ENCODE measurements at regions not wholly inside any gene's neighbourhood (a gene's known extent, or its start where the extent isn't known, plus 50 kb on each side); places are given as distances from the start of the nearest gene placed in this dataset.
A peak's percentile ranks its signal among the peaks of the same experiment; 100 is the strongest.

DNA sequence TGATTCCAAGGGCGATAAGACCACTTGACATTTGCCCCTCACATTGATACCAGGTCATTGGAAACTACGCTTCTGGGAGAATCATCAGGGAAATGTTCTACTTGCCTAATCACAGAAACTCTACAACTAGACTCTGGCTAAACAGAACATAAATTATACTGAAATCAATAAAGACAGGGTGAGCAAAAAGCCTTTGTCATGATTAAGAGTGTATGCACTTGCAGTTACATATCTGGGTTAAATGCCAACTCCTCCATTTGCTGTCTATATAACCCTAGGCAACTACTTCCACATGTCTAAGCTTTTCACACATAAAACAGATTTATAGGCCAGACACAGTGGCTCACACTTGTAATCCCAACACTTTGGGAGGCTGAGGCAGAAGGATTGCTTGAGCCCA lies 125.7 kb downstream of the PHLDA1 start:
- H3K27me3 Mint-ChIP-seq (ENCODE audit: insufficient read depth, low read depth, poor library complexity), result peaks cover 3% of the 10 kb centered on the region
- H3K27ac ChIP-seq (ENCODE audit: low read depth), result no peak overlapping the region
- no peak for ATAC-seq
- H3K4me2 ChIP-seq, result no peak overlapping the region
- H3K9me2 ChIP-seq (ENCODE audit: insufficient read depth), result 0 out of 2 replicates have a peak, but pooled peaks cover 5% of the 10 kb centered on the region
- no peaks in the 10 kb centered on the region for H3K27me3 ChIP-seq (ENCODE audit: insufficient read depth)
- peaks cover 3% of the 10 kb centered on the region; the same call in 1 of the 2 replicates for H3K4me1 ChIP-seq (ENCODE audit: insufficient read depth)
- H3K4me1 Mint-ChIP-seq, result peaks cover 7% of the 10 kb centered on the region
- no peak overlapping the region for H3K27ac Mint-ChIP-seq
- H3K36me3 ChIP-seq (ENCODE audit: insufficient read depth), result no peaks in the 10 kb centered on the region
- no peak for DNase-seq (ENCODE audit: low spot score)
- no peaks in the 10 kb centered on the region for H4K20me1 ChIP-seq (replicated peaks; ENCODE audit: insufficient read depth)
- TF ChIP-seq, protein P1, sequence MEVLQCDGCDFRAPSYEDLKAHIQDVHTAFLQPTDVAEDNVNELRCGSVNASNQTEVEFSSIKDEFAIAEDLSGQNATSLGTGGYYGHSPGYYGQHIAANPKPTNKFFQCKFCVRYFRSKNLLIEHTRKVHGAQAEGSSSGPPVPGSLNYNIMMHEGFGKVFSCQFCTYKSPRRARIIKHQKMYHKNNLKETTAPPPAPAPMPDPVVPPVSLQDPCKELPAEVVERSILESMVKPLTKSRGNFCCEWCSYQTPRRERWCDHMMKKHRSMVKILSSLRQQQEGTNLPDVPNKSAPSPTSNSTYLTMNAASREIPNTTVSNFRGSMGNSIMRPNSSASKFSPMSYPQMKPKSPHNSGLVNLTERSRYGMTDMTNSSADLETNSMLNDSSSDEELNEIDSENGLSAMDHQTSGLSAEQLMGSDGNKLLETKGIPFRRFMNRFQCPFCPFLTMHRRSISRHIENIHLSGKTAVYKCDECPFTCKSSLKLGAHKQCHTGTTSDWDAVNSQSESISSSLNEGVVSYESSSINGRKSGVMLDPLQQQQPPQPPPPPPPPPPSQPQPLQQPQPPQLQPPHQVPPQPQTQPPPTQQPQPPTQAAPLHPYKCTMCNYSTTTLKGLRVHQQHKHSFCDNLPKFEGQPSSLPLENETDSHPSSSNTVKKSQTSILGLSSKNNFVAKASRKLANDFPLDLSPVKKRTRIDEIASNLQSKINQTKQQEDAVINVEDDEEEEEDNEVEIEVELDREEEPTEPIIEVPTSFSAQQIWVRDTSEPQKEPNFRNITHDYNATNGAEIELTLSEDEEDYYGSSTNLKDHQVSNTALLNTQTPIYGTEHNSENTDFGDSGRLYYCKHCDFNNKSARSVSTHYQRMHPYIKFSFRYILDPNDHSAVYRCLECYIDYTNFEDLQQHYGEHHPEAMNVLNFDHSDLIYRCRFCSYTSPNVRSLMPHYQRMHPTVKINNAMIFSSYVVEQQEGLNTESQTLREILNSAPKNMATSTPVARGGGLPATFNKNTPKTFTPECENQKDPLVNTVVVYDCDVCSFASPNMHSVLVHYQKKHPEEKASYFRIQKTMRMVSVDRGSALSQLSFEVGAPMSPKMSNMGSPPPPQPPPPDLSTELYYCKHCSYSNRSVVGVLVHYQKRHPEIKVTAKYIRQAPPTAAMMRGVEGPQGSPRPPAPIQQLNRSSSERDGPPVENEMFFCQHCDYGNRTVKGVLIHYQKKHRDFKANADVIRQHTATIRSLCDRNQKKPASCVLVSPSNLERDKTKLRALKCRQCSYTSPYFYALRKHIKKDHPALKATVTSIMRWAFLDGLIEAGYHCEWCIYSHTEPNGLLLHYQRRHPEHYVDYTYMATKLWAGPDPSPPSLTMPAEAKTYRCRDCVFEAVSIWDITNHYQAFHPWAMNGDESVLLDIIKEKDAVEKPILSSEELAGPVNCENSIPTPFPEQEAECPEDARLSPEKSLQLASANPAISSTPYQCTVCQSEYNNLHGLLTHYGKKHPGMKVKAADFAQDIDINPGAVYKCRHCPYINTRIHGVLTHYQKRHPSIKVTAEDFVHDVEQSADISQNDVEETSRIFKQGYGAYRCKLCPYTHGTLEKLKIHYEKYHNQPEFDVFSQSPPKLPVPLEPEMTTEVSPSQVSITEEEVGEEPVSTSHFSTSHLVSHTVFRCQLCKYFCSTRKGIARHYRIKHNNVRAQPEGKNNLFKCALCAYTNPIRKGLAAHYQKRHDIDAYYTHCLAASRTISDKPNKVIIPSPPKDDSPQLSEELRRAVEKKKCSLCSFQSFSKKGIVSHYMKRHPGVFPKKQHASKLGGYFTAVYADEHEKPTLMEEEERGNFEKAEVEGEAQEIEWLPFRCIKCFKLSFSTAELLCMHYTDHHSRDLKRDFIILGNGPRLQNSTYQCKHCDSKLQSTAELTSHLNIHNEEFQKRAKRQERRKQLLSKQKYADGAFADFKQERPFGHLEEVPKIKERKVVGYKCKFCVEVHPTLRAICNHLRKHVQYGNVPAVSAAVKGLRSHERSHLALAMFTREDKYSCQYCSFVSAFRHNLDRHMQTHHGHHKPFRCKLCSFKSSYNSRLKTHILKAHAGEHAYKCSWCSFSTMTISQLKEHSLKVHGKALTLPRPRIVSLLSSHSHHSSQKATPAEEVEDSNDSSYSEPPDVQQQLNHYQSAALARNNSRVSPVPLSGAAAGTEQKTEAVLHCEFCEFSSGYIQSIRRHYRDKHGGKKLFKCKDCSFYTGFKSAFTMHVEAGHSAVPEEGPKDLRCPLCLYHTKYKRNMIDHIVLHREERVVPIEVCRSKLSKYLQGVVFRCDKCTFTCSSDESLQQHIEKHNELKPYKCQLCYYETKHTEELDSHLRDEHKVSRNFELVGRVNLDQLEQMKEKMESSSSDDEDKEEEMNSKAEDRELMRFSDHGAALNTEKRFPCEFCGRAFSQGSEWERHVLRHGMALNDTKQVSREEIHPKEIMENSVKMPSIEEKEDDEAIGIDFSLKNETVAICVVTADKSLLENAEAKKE (CRISPR knock-in tag; IDR thresholded peaks at IDR 0.05), result no peak
- TF ChIP-seq STAT1 (IDR thresholded peaks at IDR 0.05; ENCODE audit: unreplicated experiment), result no peak
- no peaks in the 10 kb centered on the region for H3K79me2 ChIP-seq (replicated peaks; ENCODE audit: insufficient read depth)
- no peaks in the 10 kb centered on the region for H3K36me3 Mint-ChIP-seq (ENCODE audit: low read depth)
- no peak overlapping the region for H3K4me3 ChIP-seq
- H3F3A ChIP-seq (replicated peaks; ENCODE audit: low read depth), result no peaks in the 10 kb centered on the region
- H3K9me3 Mint-ChIP-seq, result no peaks in the 10 kb centered on the region
- H2AFZ ChIP-seq, result no peak overlapping the region
- no peak overlapping the region for H3K4me3 Mint-ChIP-seq

DNA sequence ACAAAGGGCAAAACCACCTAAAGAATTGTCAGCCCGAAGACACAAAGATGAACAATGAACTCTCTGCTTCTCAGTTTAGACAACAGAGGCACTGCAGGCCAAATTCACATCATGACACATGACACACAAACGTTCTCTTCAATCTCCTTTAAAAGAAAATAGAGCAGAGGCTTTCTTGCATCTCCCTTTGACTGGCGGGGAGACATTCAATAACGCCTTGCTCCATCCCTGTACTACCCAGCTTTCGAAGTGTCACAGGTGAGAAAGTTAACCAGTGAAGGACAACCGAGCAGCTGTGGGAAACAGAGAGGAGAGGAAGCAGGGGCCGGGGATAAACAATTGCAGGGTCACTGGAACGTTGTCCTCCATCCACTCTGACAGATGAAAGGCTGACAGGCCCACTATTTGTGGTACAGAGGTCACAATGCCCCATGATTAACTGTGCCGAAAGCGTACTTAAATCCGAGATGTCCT lies 130.8 kb downstream of the PHLDA1 start:
- Mint-ChIP-seq H3K4me1 (no peaks in the 10 kb centered on the region; the same call in 2 of the 3 replicates), H3K9me3 (no peaks in the 10 kb centered on the region), H3K27me3 (ENCODE audit: insufficient read depth, low read depth, poor library complexity) (peaks cover 6% of the 10 kb centered on the region), H3K36me3 (ENCODE audit: low read depth) (no peaks in the 10 kb centered on the region), H3K4me3 (no peak overlapping the region), H3K27ac (no peak overlapping the region)
- peak overlapping the region; percentile 80; the same call in 1 of the 2 replicates for H2AFZ ChIP-seq
- 0 out of 2 replicates have a peak, but pooled peaks cover 5% of the 10 kb centered on the region for H3K9me2 ChIP-seq (ENCODE audit: insufficient read depth)
- no peaks in the 10 kb centered on the region for H4K20me1 ChIP-seq (replicated peaks; ENCODE audit: insufficient read depth)
- H3K27me3 ChIP-seq (ENCODE audit: insufficient read depth), result no peaks in the 10 kb centered on the region
- H3K79me2 ChIP-seq (replicated peaks; ENCODE audit: insufficient read depth), result no peaks in the 10 kb centered on the region
- DNase-seq (ENCODE audit: low spot score) (no peak), ATAC-seq (no peak)
- no peaks in the 10 kb centered on the region for H3F3A ChIP-seq (replicated peaks; ENCODE audit: low read depth)
- no peak overlapping the region for H3K4me2 ChIP-seq
- H3K36me3 ChIP-seq (ENCODE audit: insufficient read depth), result no peaks in the 10 kb centered on the region
- no peaks in the 10 kb centered on the region; the same call in 1 of the 2 replicates for H3K4me1 ChIP-seq (ENCODE audit: insufficient read depth)
- H3K4me3 ChIP-seq, result no peak overlapping the region
- no peak overlapping the region for H3K27ac ChIP-seq (ENCODE audit: low read depth)
- TF ChIP-seq POLR2AphosphoS5 (IDR thresholded peaks at IDR 0.05; ENCODE audit: low read depth) (no peak), REST (IDR thresholded peaks at IDR 0.05; ENCODE audit: unreplicated experiment) (no peak), CTCF (conservative IDR thresholded peaks at IDR 0.05; ENCODE audit: low read depth in 2 of 2) (no peak)

Data from GM23338 (cell line).